NT2/D1 (cell line): ENCODE measurements at regions not wholly inside any gene's neighbourhood (a gene's known extent, or its start where the extent isn't known, plus 50 kb on each side); places are given as distances from the start of the nearest gene placed in this dataset.

Experiments
- SUZ12 ChIP-seq: IDR thresholded peaks from 2 replicates; pipeline ENCODE4 v1.6.1; 2011; ENCODE audit not compliant: insufficient read length, insufficient read depth; ENCODE audit errors: extremely low read depth
- YY1 ChIP-seq: IDR thresholded peaks from 2 replicates; pipeline ENCODE4 v1.6.1; 2011; ENCODE audit not compliant: insufficient read length, insufficient read depth

- TF ChIP-seq YY1 (no peak), SUZ12 (no peak)
Observed at GRCh38 chrY:7141477-7141876, 229.9 kb upstream of the AMELY start.
